Endothelial cell of umbilical vein (primary cell): ENCODE measurements at regions not wholly inside any gene's neighbourhood (a gene's known extent, or its start where the extent isn't known, plus 50 kb on each side); places are given as distances from the start of the nearest gene placed in this dataset.

Source experiments
- BruUV-seq: library from RNA; stranded (reverse); fragments of 400-500 nt; replicated peaks from 2 replicates; lab custom pipeline; 2021; lab: Mats Ljungman, UMichigan
- CTCF ChIA-PET: fragments of 300-600, 350-600 bp; sonication (Branson Sonifier 250); formaldehyde crosslinking; loops from one replicate; lab custom pipeline; 2021; ENCODE audit warnings: antibody characterized with exemption, inconsistent platforms; lab: Charles Lee
- POLR2A ChIA-PET: fragments of 300-600, 350-600 bp; sonication (Branson Sonifier 250); formaldehyde crosslinking; loops from one replicate; lab custom pipeline; 2021; ENCODE audit warnings: antibody characterized with exemption, inconsistent platforms; lab: Charles Lee
- DNase-seq: peaks from one replicate; pipeline ENCODE4 v3.0.0-alpha.2; 2011; ENCODE audit warnings: low read depth, low spot score
- FAIRE-seq: peaks from 2 replicates; lab custom pipeline; 2011; peaks lifted over from hg19 to GRCh38; lab: Jason Lieb, UNC
- H2AFZ ChIP-seq: 2 replicates; pipeline ENCODE4 v1.6.0; 2012; ENCODE audit warnings: low read depth, low read length, control low read depth, inconsistent platforms
- H3K27ac ChIP-seq: 2 replicates; pipeline ENCODE4 v1.5.1; 2011; ENCODE audit warnings: low read depth, mild to moderate bottlenecking, control low read depth, low read length, moderate library complexity; ENCODE audit not compliant: insufficient read depth
- H3K27me3 ChIP-seq, 2 experiments: 2 replicates each; pipeline versions ENCODE4 v1.6.0 to v1.6.1; 2011; ENCODE audit warnings: low read length in 2 of 2, mixed read lengths in 1 of 2; ENCODE audit not compliant: control insufficient read depth in 2 of 2, insufficient read depth in 2 of 2
- H3K36me3 ChIP-seq, 2 experiments: 2 replicates in 1 of 2; 3 replicates in 1 of 2; pipeline ENCODE4 v1.5.1; 2011; ENCODE audit warnings: low read length in 2 of 2, mild to moderate bottlenecking in 1 of 2, moderate library complexity in 1 of 2; ENCODE audit not compliant: control insufficient read depth in 2 of 2, insufficient read depth in 2 of 2; ENCODE audit errors: extremely low read depth in 1 of 2
- H3K4me1 ChIP-seq: 3 replicates; pipeline ENCODE4 v1.5.1; 2011; ENCODE audit warnings: mild to moderate bottlenecking, low read length; ENCODE audit not compliant: control insufficient read depth, insufficient read depth; ENCODE audit errors: extremely low read depth
- H3K4me2 ChIP-seq: 2 replicates; pipeline ENCODE4 v1.6.1; 2011; ENCODE audit warnings: low read length, control low read depth, mixed read lengths; ENCODE audit not compliant: insufficient read depth
- H3K4me3 ChIP-seq, 3 experiments: fragments of 200-600 bp in 1 of 3; sonication (generic), shearing (Covaris generic) in 1 of 3; replicated peaks in 1 of 3; 2 replicates each; pipeline ENCODE4 v1.5.1; 2011 to 2016; ENCODE audit warnings: control low read depth in 3 of 3, low read length in 3 of 3, mild to moderate bottlenecking in 2 of 3, inconsistent platforms in 1 of 3, low read depth in 1 of 3, moderate library complexity in 1 of 3; ENCODE audit not compliant: insufficient read depth in 1 of 3
- H3K79me2 ChIP-seq: 2 replicates; pipeline ENCODE4 v1.6.0; 2012; ENCODE audit warnings: low read length, inconsistent platforms; ENCODE audit not compliant: control insufficient read depth, insufficient read depth
- H3K9ac ChIP-seq: replicated peaks from 2 replicates; pipeline ENCODE3; 2011; ENCODE audit warnings: low read length, control low read depth; ENCODE audit not compliant: insufficient read depth; ENCODE audit errors: extremely low read depth
- H3K9me1 ChIP-seq: replicated peaks from 3 replicates; pipeline ENCODE4 v1.6.0; 2011; ENCODE audit warnings: mild to moderate bottlenecking, low read length; ENCODE audit not compliant: control insufficient read depth, insufficient read depth; ENCODE audit errors: extremely low read depth
- H3K9me3 ChIP-seq: replicated peaks from 2 replicates; pipeline ENCODE4 v1.5.1; 2012; ENCODE audit warnings: low read length, inconsistent platforms; ENCODE audit not compliant: control insufficient read depth, insufficient read depth
- H4K20me1 ChIP-seq: replicated peaks from 2 replicates; pipeline ENCODE3; 2011; ENCODE audit warnings: mild to moderate bottlenecking, low read length; ENCODE audit not compliant: control insufficient read depth, insufficient read depth; ENCODE audit errors: extremely low read depth
- CTCF ChIP-seq, 2 donors: IDR thresholded peaks; 1 replicate in 1 of 2; 2 replicates in 1 of 2; pipeline ENCODE4 v1.5.1; 2011; ENCODE audit warnings: low read length in 2 of 2, mild to moderate bottlenecking in 2 of 2, moderate library complexity in 2 of 2, control low read depth in 1 of 2, inconsistent platforms in 1 of 2, low read depth in 1 of 2; ENCODE audit not compliant: insufficient read depth in 1 of 2; ENCODE audit errors: extremely low read depth in 1 of 2
- EZH2 ChIP-seq: IDR thresholded peaks from 2 replicates; pipeline ENCODE4 v1.6.1; 2012; ENCODE audit warnings: borderline replicate concordance, low read depth, mild to moderate bottlenecking, moderate library complexity, low read length, inconsistent platforms; ENCODE audit not compliant: severe bottlenecking
- FOS ChIP-seq: IDR thresholded peaks from 2 replicates; pipeline ENCODE4 v1.6.1; 2011; ENCODE audit warnings: mild to moderate bottlenecking, low read length, moderate library complexity, borderline replicate concordance; ENCODE audit not compliant: insufficient read depth
- GATA2 ChIP-seq: IDR thresholded peaks from 2 replicates; pipeline ENCODE4 v1.7.0; 2011; ENCODE audit warnings: low read depth, mild to moderate bottlenecking, moderate library complexity, mixed read lengths, low read length; ENCODE audit not compliant: insufficient read length, insufficient read depth
- JUN ChIP-seq: IDR thresholded peaks from 2 replicates; pipeline ENCODE4 v1.6.1; 2011; ENCODE audit warnings: borderline replicate concordance, low read depth; ENCODE audit not compliant: insufficient read length, insufficient read depth
- MAX ChIP-seq: IDR thresholded peaks from 2 replicates; pipeline ENCODE4 v1.6.1; 2011; ENCODE audit not compliant: insufficient read depth, insufficient read length
- MYC ChIP-seq: IDR thresholded peaks from one replicate; pipeline ENCODE4 v1.6.1; 2011; ENCODE audit warnings: mild to moderate bottlenecking, low read depth, low read length
- POLR2A ChIP-seq: IDR thresholded peaks from 2 replicates; pipeline ENCODE4 v1.6.1; 2012; ENCODE audit warnings: low read depth, mild to moderate bottlenecking, control low read depth, low read length
- POLR2AphosphoS5 ChIP-seq: IDR thresholded peaks from 2 replicates; pipeline ENCODE4 v1.6.1; 2012; ENCODE audit warnings: low read depth, mild to moderate bottlenecking, control low read depth, low read length, moderate library complexity; ENCODE audit not compliant: insufficient read depth
- dilution Hi-C: fragments of 300-500 bp; cut with MboI; formaldehyde crosslinking; loops from one replicate; pipeline ENCODE4 v1.15.0; 2019; ENCODE audit warnings: low sequenced_read_pairs; ENCODE audit not compliant: extremely low pct_ligation_motif_present
- intact Hi-C: fragments of 100-400 bp; cut with micrococcal nuclease; formaldehyde crosslinking; loops from one replicate; pipeline ENCODE4 v1.10.0; 2022

GRCh38 chr2:82282111-82282882, 1977.7 kb upstream of the LRRTM1 start:
- POLR2A ChIA-PET: no interaction called here
- no peak for FAIRE-seq
- no peaks in the 10 kb centered on the region for H3K9me3 ChIP-seq

More at GRCh38 chr2:82282111-82282882, 1977.7 kb upstream of the LRRTM1 start:
- TF ChIP-seq JUN (no peak), MAX (no peak), MYC (no peak), GATA2 (no peak), EZH2 (no peak), FOS (no peak), POLR2A (no peak), POLR2AphosphoS5 (no peak), CTCF (IDR thresholded peaks at IDR 0.05; ENCODE audit: extremely low read depth in 1 of 2, insufficient read depth in 1 of 2, low read depth in 1 of 2, low read length in 2 of 2) (no peak)
- intact Hi-C loops (no loop called here), dilution Hi-C loops (no loop called here)
- Histone ChIP-seq H3K27ac (no peak overlapping the region), H3K9me1 (no peaks in the 10 kb centered on the region), H3K4me2 (no peak overlapping the region), H3K4me3 (no peak overlapping the region), H3K79me2 (no peaks in the 10 kb centered on the region), H3K4me1 (no peaks in the 10 kb centered on the region), H3K9ac (no peak overlapping the region), H3K27me3 (no peaks in the 10 kb centered on the region), H2AFZ (no peak overlapping the region), H3K36me3 (no peaks in the 10 kb centered on the region), H4K20me1 (no peaks in the 10 kb centered on the region)
- no peak for DNase-seq
- CTCF ChIA-PET: no interaction called here
- no TSS peak for BruUV-seq
